ENCODE measurements at regions not wholly inside any gene's neighbourhood (a gene's known extent, or its start where the extent isn't known, plus 50 kb on each side); places are given as distances from the start of the nearest gene placed in this dataset.

DNA sequence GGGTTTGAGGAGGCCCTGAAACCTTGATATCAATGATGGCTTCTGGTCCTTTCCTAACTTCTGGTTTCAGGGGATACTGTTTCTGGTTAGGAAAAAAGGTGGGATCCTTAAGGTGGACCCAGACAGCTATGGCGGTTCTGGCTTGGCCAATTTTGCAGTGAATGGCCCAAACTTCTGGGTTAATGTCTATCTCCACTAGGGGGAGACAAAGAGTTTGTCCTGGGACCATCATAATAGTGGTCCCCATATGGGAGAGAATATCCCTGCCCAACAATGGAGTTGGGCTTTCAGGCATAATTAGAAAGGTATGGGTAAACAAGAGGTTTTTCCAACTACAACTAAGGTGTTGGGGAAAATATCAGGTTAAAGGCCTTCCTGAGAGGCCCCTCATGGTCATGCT lies 273.5 kb downstream of the CALCRL start:
- TF ChIP-seq, protein P1, sequence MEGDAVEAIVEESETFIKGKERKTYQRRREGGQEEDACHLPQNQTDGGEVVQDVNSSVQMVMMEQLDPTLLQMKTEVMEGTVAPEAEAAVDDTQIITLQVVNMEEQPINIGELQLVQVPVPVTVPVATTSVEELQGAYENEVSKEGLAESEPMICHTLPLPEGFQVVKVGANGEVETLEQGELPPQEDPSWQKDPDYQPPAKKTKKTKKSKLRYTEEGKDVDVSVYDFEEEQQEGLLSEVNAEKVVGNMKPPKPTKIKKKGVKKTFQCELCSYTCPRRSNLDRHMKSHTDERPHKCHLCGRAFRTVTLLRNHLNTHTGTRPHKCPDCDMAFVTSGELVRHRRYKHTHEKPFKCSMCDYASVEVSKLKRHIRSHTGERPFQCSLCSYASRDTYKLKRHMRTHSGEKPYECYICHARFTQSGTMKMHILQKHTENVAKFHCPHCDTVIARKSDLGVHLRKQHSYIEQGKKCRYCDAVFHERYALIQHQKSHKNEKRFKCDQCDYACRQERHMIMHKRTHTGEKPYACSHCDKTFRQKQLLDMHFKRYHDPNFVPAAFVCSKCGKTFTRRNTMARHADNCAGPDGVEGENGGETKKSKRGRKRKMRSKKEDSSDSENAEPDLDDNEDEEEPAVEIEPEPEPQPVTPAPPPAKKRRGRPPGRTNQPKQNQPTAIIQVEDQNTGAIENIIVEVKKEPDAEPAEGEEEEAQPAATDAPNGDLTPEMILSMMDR (IDR thresholded peaks at IDR 0.05) = no peak
- TF ChIP-seq POLR2A (IDR thresholded peaks at IDR 0.05) (no peak), EP300 (IDR thresholded peaks at IDR 0.05) (no peak)

Data from sigmoid colon (tissue), 4 donors.